WTC11 (cell line): ENCODE measurements at regions not wholly inside any gene's neighbourhood (a gene's known extent, or its start where the extent isn't known, plus 50 kb on each side); places are given as distances from the start of the nearest gene placed in this dataset.

Source experiments
- ATAC-seq: fragments of 200-7000 bp; cut with Tn5 transposase; 2 replicates; pipeline ENCODE4 v1.10.0; 2021; ENCODE audit warnings: mild to moderate bottlenecking, moderate library complexity
- CTCF ChIA-PET: fragments of 300-600 bp; sonication (Branson Sonifier 250); formaldehyde crosslinking; loops from one replicate; lab custom pipeline; 2021; ENCODE audit warnings: antibody characterized with exemption; lab: Charles Lee
- POLR2A ChIA-PET: fragments of 350-600 bp; sonication (Branson Sonifier 250); formaldehyde crosslinking; loops from one replicate; lab custom pipeline; 2021; ENCODE audit warnings: antibody characterized with exemption; lab: Charles Lee
- DNase-seq: peaks from one replicate; pipeline ENCODE4 v3.0.0; 2021; ENCODE audit warnings: low spot score
- H3K27ac Mint-ChIP-seq: 2 replicates; pipeline ENCODE4 v1.8.0; 2021; ENCODE audit warnings: mixed read lengths
- H3K27me3 Mint-ChIP-seq: 2 replicates; pipeline ENCODE4 v1.8.0; 2021; ENCODE audit warnings: low read depth, mild to moderate bottlenecking, moderate library complexity, mixed read lengths
- H3K36me3 Mint-ChIP-seq: 2 replicates; pipeline ENCODE4 v1.8.0; 2021; ENCODE audit warnings: mixed read lengths
- H3K4me1 Mint-ChIP-seq: 2 replicates; pipeline ENCODE4 v1.8.0; 2022; ENCODE audit warnings: mixed read lengths
- H3K4me3 Mint-ChIP-seq: 2 replicates; pipeline ENCODE4 v1.8.0; 2021; ENCODE audit warnings: mild to moderate bottlenecking, moderate library complexity, mixed read lengths
- H3K9me3 Mint-ChIP-seq: 2 replicates; pipeline ENCODE4 v1.8.0; 2021; ENCODE audit warnings: mixed read lengths
- ATF3 ChIP-seq: sonication (generic); formaldehyde crosslinking; conservative IDR thresholded peaks from 2 replicates; pipeline ENCODE4 v1.8.1; 2022; ENCODE audit warnings: mild to moderate bottlenecking, missing genetic modification reagents
- ATF6 ChIP-seq: sonication (generic); formaldehyde crosslinking; IDR thresholded peaks from 2 replicates; pipeline ENCODE4 v1.8.1; 2023; ENCODE audit warnings: mild to moderate bottlenecking, missing genetic modification reagents
- CTCF ChIP-seq: fragments of 200-600 bp; IDR thresholded peaks from 2 replicates; pipeline ENCODE4 v1.8.0; 2022; ENCODE audit warnings: antibody characterized with exemption
- E2F4 ChIP-seq: sonication (generic); formaldehyde crosslinking; IDR thresholded peaks from 2 replicates; pipeline ENCODE4 v1.8.1; 2022; ENCODE audit warnings: low read depth, mild to moderate bottlenecking, moderate library complexity, missing genetic modification reagents, borderline replicate concordance
- E2F5 ChIP-seq: sonication (generic); formaldehyde crosslinking; IDR thresholded peaks from 2 replicates; pipeline ENCODE4 v1.8.1; 2022; ENCODE audit warnings: mild to moderate bottlenecking, moderate library complexity, missing genetic modification reagents
- ESRRA ChIP-seq: sonication (generic); formaldehyde crosslinking; IDR thresholded peaks from 2 replicates; pipeline ENCODE4 v1.8.1; 2022; ENCODE audit warnings: mild to moderate bottlenecking, missing genetic modification reagents, borderline replicate concordance
- FOXP1 ChIP-seq: sonication (generic); formaldehyde crosslinking; IDR thresholded peaks from 2 replicates; pipeline ENCODE4 v1.8.0; 2022; ENCODE audit warnings: missing genetic modification reagents, mild to moderate bottlenecking, moderate library complexity, borderline replicate concordance
- GABPB1 ChIP-seq: sonication (generic); formaldehyde crosslinking; IDR thresholded peaks from 2 replicates; pipeline ENCODE4 v1.8.1; 2023; ENCODE audit warnings: mild to moderate bottlenecking, missing genetic modification reagents
- GRHL2 ChIP-seq: fragments of 250-450 bp; sonication (Bioruptor Pico); IDR thresholded peaks from 2 replicates; pipeline ENCODE4 v1.8.0; 2022; ENCODE audit warnings: mild to moderate bottlenecking, moderate library complexity; ENCODE audit not compliant: insufficient replicate concordance, severe bottlenecking
- HMGA2 ChIP-seq: fragments of 250-450 bp; sonication (Bioruptor Pico); IDR thresholded peaks from 2 replicates; pipeline ENCODE4 v1.4.0; 2021; ENCODE audit warnings: mild to moderate bottlenecking, moderate library complexity
- IRF1 ChIP-seq: sonication (generic); formaldehyde crosslinking; IDR thresholded peaks from 2 replicates; pipeline ENCODE4 v1.8.0; 2023; ENCODE audit warnings: missing genetic modification reagents
- NFATC4 ChIP-seq: fragments of 250-450 bp; sonication (Bioruptor Pico); IDR thresholded peaks from 2 replicates; pipeline ENCODE4 v1.9.0; 2021; ENCODE audit warnings: mild to moderate bottlenecking
- NFE2L1 ChIP-seq: sonication (generic); formaldehyde crosslinking; IDR thresholded peaks from 2 replicates; pipeline ENCODE4 v1.8.1; 2023; ENCODE audit warnings: missing genetic modification reagents
- NFYB ChIP-seq: sonication (generic); formaldehyde crosslinking; conservative IDR thresholded peaks from 2 replicates; pipeline ENCODE4 v1.8.0; 2022; ENCODE audit warnings: low read depth, missing genetic modification reagents
- PRRX2 ChIP-seq: fragments of 250-450 bp; sonication (Bioruptor Pico); IDR thresholded peaks from 2 replicates; pipeline ENCODE4 v1.8.0; 2021; ENCODE audit warnings: mild to moderate bottlenecking
- SMAD4 ChIP-seq: sonication (generic); formaldehyde crosslinking; IDR thresholded peaks from 2 replicates; pipeline ENCODE4 v1.8.0; 2022; ENCODE audit warnings: mild to moderate bottlenecking, missing genetic modification reagents
- SP1 ChIP-seq: sonication (generic); formaldehyde crosslinking; conservative IDR thresholded peaks from 2 replicates; pipeline ENCODE4 v1.8.1; 2022; ENCODE audit warnings: missing genetic modification reagents
- TP53 ChIP-seq: sonication (generic); formaldehyde crosslinking; IDR thresholded peaks from 2 replicates; pipeline ENCODE4 v1.8.1; 2023; ENCODE audit warnings: mild to moderate bottlenecking, missing genetic modification reagents
- USF1 ChIP-seq: sonication (generic); formaldehyde crosslinking; IDR thresholded peaks from 2 replicates; pipeline ENCODE4 v1.8.0; 2022; ENCODE audit warnings: mild to moderate bottlenecking, missing genetic modification reagents
- ZNF219 ChIP-seq: sonication (generic); formaldehyde crosslinking; IDR thresholded peaks from 2 replicates; pipeline ENCODE4 v1.8.0; 2023; ENCODE audit warnings: missing genetic modification reagents, mild to moderate bottlenecking, borderline replicate concordance
- ZNF423 ChIP-seq: fragments of 250-450 bp; sonication (Bioruptor Pico); IDR thresholded peaks from 2 replicates; pipeline ENCODE4 v2.1.2; 2022; ENCODE audit warnings: mild to moderate bottlenecking, moderate library complexity
- ZSCAN18 ChIP-seq: fragments of 250-450 bp; sonication (Bioruptor Pico); IDR thresholded peaks from 2 replicates; pipeline ENCODE4 v2.1.2; 2022; ENCODE audit warnings: mild to moderate bottlenecking, moderate library complexity

GRCh38 chr2:2702385-2702784, 371.3 kb upstream of the MYT1L start:
- CTCF ChIA-PET: no interaction called here
- H3K4me1 Mint-ChIP-seq: peaks cover 44% of the 10 kb centered on the region
- no peaks in the 10 kb centered on the region; the same call in 1 of the 2 replicates for H3K27me3 Mint-ChIP-seq
- no peak for TF ChIP-seq ESRRA (CRISPR knock-in tag)
- TF ChIP-seq, all 79 proteins: peak for 0
- ATAC-seq (no peak), DNase-seq (no peak)
- Mint-ChIP-seq H3K4me3 (no peak overlapping the region), H3K27ac (no peak overlapping the region), H3K9me3 (no peaks in the 10 kb centered on the region), H3K36me3 (no peaks in the 10 kb centered on the region)
- POLR2A ChIA-PET: no interaction called here

GRCh38 chr2:2701813-2702212, 370.7 kb upstream of the MYT1L start:
- DNase-seq: no peak
- CTCF ChIA-PET: no interaction called here
- no peak for ATAC-seq
- Mint-ChIP-seq H3K4me1 (peaks cover 38% of the 10 kb centered on the region), H3K27ac (no peak overlapping the region), H3K27me3 (no peaks in the 10 kb centered on the region; the same call in 1 of the 2 replicates), H3K9me3 (no peaks in the 10 kb centered on the region), H3K4me3 (no peak overlapping the region), H3K36me3 (no peaks in the 10 kb centered on the region)
- TF ChIP-seq CTCF (no peak), PRRX2 (no peak), FOXP1 (CRISPR knock-in tag) (no peak), NFE2L1 (CRISPR knock-in tag) (no peak), GRHL2 (CRISPR knock-in tag) (no peak), SP1 (no peak), ZNF423 (CRISPR knock-in tag) (no peak), ZNF219 (CRISPR knock-in tag) (no peak), E2F5 (CRISPR knock-in tag) (no peak), HMGA2 (CRISPR knock-in tag) (no peak), USF1 (no peak), GABPB1 (CRISPR knock-in tag) (no peak), NFYB (CRISPR knock-in tag) (no peak), IRF1 (no peak), TP53 (CRISPR knock-in tag) (no peak), ESRRA (CRISPR knock-in tag) (no peak), E2F4 (CRISPR knock-in tag) (no peak), NFATC4 (no peak)
- POLR2A ChIA-PET: no interaction called here

- TF ChIP-seq ATF3 (CRISPR knock-in tag): no peak
- no peak for TF ChIP-seq ZSCAN18 (CRISPR knock-in tag)
- no peak for TF ChIP-seq CTCF
- no peak for TF ChIP-seq ATF6 (CRISPR knock-in tag)
- no peak for TF ChIP-seq SMAD4 (CRISPR knock-in tag)
Measured at GRCh38 chr2:2701176-2701781, 370.2 kb upstream of the MYT1L start.

More at GRCh38 chr2:2701176-2701781, 370.2 kb upstream of the MYT1L start:
- no peak overlapping the region for H3K4me3 Mint-ChIP-seq
- POLR2A ChIA-PET: no interaction called here
- H3K27me3 Mint-ChIP-seq: no peaks in the 10 kb centered on the region; the same call in 1 of the 2 replicates
- peaks cover 34% of the 10 kb centered on the region for H3K4me1 Mint-ChIP-seq
- no peak overlapping the region for H3K27ac Mint-ChIP-seq
- CTCF ChIA-PET: no interaction called here
- DNase-seq (no peak), ATAC-seq (no peak)
- H3K36me3 Mint-ChIP-seq: no peaks in the 10 kb centered on the region
- H3K9me3 Mint-ChIP-seq: no peaks in the 10 kb centered on the region
